ENCODE measurements at regions not wholly inside any gene's neighbourhood (a gene's known extent, or its start where the extent isn't known, plus 50 kb on each side); places are given as distances from the start of the nearest gene placed in this dataset.

- no peak overlapping the region for H3K27ac ChIP-seq (ENCODE audit: low read depth, low read length)
- FAIRE-seq (no peak), DNase-seq (ENCODE audit: low read depth) (no peak)
- H3K4me3 Mint-ChIP-seq (ENCODE audit: unreplicated experiment): no peak overlapping the region
- no peak overlapping the region for H3K9ac ChIP-seq (ENCODE audit: low read length)
- no peak overlapping the region for H3K4me3 ChIP-seq (ENCODE audit: insufficient read depth, low read depth, low read length)
- peaks cover 3% of the 10 kb centered on the region for H3K4me1 Mint-ChIP-seq (ENCODE audit: low read depth, unreplicated experiment)
- no peak for TF ChIP-seq CTCF (IDR thresholded peaks at IDR 0.05; ENCODE audit: insufficient read depth, low read depth, low read length)
- no peak for TF ChIP-seq EZH2 (IDR thresholded peaks at IDR 0.05; ENCODE audit: insufficient read depth, low read length)
- no peak overlapping the region for H2AFZ ChIP-seq (ENCODE audit: low read depth, low read length)
- H3K36me3 Mint-ChIP-seq (ENCODE audit: low read depth, unreplicated experiment): no peaks in the 10 kb centered on the region
- peaks cover 5% of the 10 kb centered on the region for H3K27me3 Mint-ChIP-seq (ENCODE audit: low read depth, unreplicated experiment)
- H3K9me3 ChIP-seq (ENCODE audit: insufficient read depth, low read depth, low read length): no peaks in the 10 kb centered on the region
- peaks cover 3% of the 10 kb centered on the region for H3K9me3 Mint-ChIP-seq (ENCODE audit: unreplicated experiment)
- no peak overlapping the region for H3K4me2 ChIP-seq (ENCODE audit: low read length)
- H3K27me3 ChIP-seq (ENCODE audit: insufficient read depth, low read length): peaks cover 9% of the 10 kb centered on the region
- no peaks in the 10 kb centered on the region for H4K20me1 ChIP-seq (ENCODE audit: insufficient read depth, low read length)
- H3K4me1 ChIP-seq (ENCODE audit: insufficient read depth, low read length): no peaks in the 10 kb centered on the region
- no peak overlapping the region for H3K27ac Mint-ChIP-seq (ENCODE audit: unreplicated experiment)
- no peaks in the 10 kb centered on the region for H3K36me3 ChIP-seq (ENCODE audit: insufficient read depth, low read length)
- H3K79me2 ChIP-seq (ENCODE audit: insufficient read depth, low read length): no peaks in the 10 kb centered on the region
Measured at GRCh38 chr11:19394525-19395016, 153.8 kb upstream of the E2F8 start.

- no peak for FAIRE-seq
- H2AFZ ChIP-seq (ENCODE audit: low read depth, low read length): no peak overlapping the region
- no peaks in the 10 kb centered on the region for H3K9me3 ChIP-seq (ENCODE audit: insufficient read depth, low read depth, low read length)
- H3K27me3 ChIP-seq (ENCODE audit: insufficient read depth, low read length): peaks cover 6% of the 10 kb centered on the region
- no peak for TF ChIP-seq CTCF (IDR thresholded peaks at IDR 0.05; ENCODE audit: insufficient read depth, low read depth, low read length)
- TF ChIP-seq EZH2 (IDR thresholded peaks at IDR 0.05; ENCODE audit: insufficient read depth, low read length): no peak
- DNase-seq (ENCODE audit: low read depth): no peak
- H3K36me3 ChIP-seq (ENCODE audit: insufficient read depth, low read length): no peaks in the 10 kb centered on the region
- no peaks in the 10 kb centered on the region for H3K4me1 ChIP-seq (ENCODE audit: insufficient read depth, low read length)
- Mint-ChIP-seq H3K27ac (ENCODE audit: unreplicated experiment) (no peak overlapping the region), H3K36me3 (ENCODE audit: low read depth, unreplicated experiment) (no peaks in the 10 kb centered on the region), H3K27me3 (ENCODE audit: low read depth, unreplicated experiment) (peaks cover 10% of the 10 kb centered on the region), H3K4me1 (ENCODE audit: low read depth, unreplicated experiment) (peaks cover 3% of the 10 kb centered on the region), H3K9me3 (ENCODE audit: unreplicated experiment) (peaks cover 3% of the 10 kb centered on the region), H3K4me3 (ENCODE audit: unreplicated experiment) (no peak overlapping the region)
- H3K4me3 ChIP-seq (ENCODE audit: insufficient read depth, low read depth, low read length): no peak overlapping the region
- no peak overlapping the region for H3K27ac ChIP-seq (ENCODE audit: low read depth, low read length)
- no peak overlapping the region for H3K4me2 ChIP-seq (ENCODE audit: low read length)
- H3K9ac ChIP-seq (ENCODE audit: low read length): no peak overlapping the region
- no peaks in the 10 kb centered on the region for H3K79me2 ChIP-seq (ENCODE audit: insufficient read depth, low read length)
- no peaks in the 10 kb centered on the region for H4K20me1 ChIP-seq (ENCODE audit: insufficient read depth, low read length)
Measured at GRCh38 chr11:19393941-19394340, 153.2 kb upstream of the E2F8 start.

- Mint-ChIP-seq H3K27ac (ENCODE audit: unreplicated experiment) (no peak overlapping the region), H3K36me3 (ENCODE audit: low read depth, unreplicated experiment) (no peaks in the 10 kb centered on the region), H3K4me1 (ENCODE audit: low read depth, unreplicated experiment) (peaks cover 3% of the 10 kb centered on the region), H3K27me3 (ENCODE audit: low read depth, unreplicated experiment) (peaks cover 14% of the 10 kb centered on the region), H3K9me3 (ENCODE audit: unreplicated experiment) (peaks cover 3% of the 10 kb centered on the region), H3K4me3 (ENCODE audit: unreplicated experiment) (no peak overlapping the region)
- no peak overlapping the region for H3K27ac ChIP-seq (ENCODE audit: low read depth, low read length)
- H3K27me3 ChIP-seq (ENCODE audit: insufficient read depth, low read length): peaks cover 7% of the 10 kb centered on the region
- no peaks in the 10 kb centered on the region for H4K20me1 ChIP-seq (ENCODE audit: insufficient read depth, low read length)
- no peak for TF ChIP-seq CTCF (IDR thresholded peaks at IDR 0.05; ENCODE audit: insufficient read depth, low read depth, low read length)
- TF ChIP-seq EZH2 (IDR thresholded peaks at IDR 0.05; ENCODE audit: insufficient read depth, low read length): no peak
- FAIRE-seq (no peak), DNase-seq (ENCODE audit: low read depth) (no peak)
- no peak overlapping the region for H3K4me2 ChIP-seq (ENCODE audit: low read length)
- H3K4me3 ChIP-seq (ENCODE audit: insufficient read depth, low read depth, low read length): no peak overlapping the region
- H3K9me3 ChIP-seq (ENCODE audit: insufficient read depth, low read depth, low read length): no peaks in the 10 kb centered on the region
- no peaks in the 10 kb centered on the region for H3K79me2 ChIP-seq (ENCODE audit: insufficient read depth, low read length)
- no peak overlapping the region for H2AFZ ChIP-seq (ENCODE audit: low read depth, low read length)
- no peak overlapping the region for H3K9ac ChIP-seq (ENCODE audit: low read length)
- no peaks in the 10 kb centered on the region for H3K36me3 ChIP-seq (ENCODE audit: insufficient read depth, low read length)
- no peaks in the 10 kb centered on the region for H3K4me1 ChIP-seq (ENCODE audit: insufficient read depth, low read length)
Measured at GRCh38 chr11:19392847-19393518, 152.2 kb upstream of the E2F8 start.
